Fibroblast of skin of left biceps (primary cell): ENCODE measurements at regions not wholly inside any gene's neighbourhood (a gene's known extent, or its start where the extent isn't known, plus 50 kb on each side); places are given as distances from the start of the nearest gene placed in this dataset.
A peak's percentile ranks its signal among the peaks of the same experiment; 100 is the strongest.
"Not testable (repeated sequence)": the region's sequence is repeated elsewhere in the genome, so short reads cannot be mapped to it uniquely, and the experiment has no call there.

Experiments
- DNase-seq, 2 experiments: peaks; one replicate each; pipeline ENCODE4 v3.0.0-alpha.2; 2013; ENCODE audit warnings: low read depth in 2 of 2

DNA sequence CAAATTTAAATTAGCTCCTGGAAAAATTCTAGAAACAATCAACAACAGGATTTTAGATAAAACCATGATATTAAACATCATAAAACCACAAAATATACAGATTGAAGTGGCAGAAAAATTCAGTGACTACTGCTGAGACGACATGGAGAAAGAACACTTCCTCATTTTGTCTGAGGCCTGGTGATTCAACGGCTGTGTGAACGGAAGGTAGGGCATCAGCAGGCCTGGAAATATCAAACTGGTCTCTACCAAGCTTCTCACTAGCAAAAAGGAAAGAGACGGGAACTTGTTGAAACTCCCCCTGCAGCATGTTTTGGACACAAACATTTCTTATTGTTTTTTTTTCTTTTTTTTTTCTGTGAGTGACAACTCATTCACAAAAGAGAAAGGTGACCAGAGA is 58.0 kb upstream of the AHI1 start:
- no peak for DNase-seq

DNA sequence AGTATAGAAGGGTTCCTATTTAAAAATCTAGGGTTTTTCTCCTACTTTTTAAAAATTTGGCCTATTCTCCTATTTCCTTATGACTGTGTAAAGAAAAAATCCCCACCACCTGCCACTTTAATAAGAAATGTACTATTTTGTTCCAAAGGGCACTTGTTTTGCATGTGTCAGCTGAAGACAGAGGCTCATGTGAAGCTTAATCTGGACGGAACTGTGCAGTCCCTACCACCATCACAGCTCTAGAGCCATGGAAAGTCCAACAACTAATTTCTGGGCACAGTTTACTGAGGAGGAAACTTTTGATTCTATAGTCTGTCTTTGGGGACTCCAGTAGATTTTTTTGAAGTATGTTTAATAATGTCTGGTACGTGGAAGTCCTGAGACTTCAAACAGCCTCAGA is 60.0 kb upstream of the AHI1 start:
- DNase-seq: no peak

DNA sequence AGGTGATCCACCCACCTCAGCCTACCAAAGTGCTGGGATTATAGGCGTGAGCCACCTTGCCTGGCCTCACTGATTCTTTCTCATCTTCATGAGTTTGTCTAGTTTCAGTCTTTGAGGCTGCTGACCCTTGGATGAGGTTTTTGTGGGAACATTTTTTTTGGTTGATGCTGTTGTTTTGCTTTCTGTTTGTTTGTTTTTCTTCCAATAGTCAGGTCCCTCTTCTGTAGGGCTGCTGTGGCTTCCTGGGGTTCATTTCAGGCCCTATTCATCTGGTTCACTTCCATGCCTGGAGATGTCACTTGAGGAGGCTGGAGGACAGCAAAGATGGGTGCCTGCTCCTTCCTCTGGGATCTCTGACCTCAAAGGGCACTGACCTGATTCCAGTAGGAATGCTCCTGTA is 68.1 kb upstream of the AHI1 start:
- not testable (repeated sequence) for DNase-seq

DNA sequence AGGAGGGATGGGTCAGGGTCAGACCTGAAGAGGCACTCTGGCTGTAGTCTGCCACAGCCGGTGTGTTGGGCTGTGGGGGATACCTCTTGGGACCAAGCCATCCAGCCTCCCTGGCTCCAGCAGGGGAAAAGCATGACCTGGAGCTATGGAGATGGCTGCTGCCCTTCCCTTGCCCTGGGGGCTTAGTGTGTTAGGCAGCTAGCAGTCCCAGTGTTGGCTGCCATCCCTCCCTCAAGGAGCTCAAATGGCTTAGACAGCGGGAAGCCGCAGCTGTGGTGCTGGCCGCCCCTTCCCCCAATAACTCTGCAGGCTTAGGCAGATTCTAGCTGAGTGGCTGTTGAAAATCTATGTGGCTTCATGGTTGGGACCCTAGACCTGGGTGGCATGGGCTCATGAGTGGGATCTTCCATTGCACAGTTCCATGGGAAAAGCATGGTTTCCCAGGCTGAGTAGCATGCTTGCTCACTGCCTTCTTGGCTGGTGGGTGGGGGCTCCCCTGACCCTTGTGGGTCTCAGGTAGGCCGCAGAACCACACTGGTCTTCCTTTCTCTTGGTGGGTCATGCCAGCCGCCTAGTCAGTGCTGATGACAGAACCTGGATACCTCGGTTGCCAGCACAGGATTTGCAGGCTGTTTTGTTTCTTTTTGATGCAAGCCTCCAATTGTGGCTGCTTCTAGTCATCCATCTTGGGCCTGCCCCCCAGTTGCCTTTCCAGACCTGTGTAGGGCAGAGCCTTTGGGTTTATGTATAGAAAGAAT is 69.0 kb upstream of the AHI1 start:
- no peak for DNase-seq

DNA sequence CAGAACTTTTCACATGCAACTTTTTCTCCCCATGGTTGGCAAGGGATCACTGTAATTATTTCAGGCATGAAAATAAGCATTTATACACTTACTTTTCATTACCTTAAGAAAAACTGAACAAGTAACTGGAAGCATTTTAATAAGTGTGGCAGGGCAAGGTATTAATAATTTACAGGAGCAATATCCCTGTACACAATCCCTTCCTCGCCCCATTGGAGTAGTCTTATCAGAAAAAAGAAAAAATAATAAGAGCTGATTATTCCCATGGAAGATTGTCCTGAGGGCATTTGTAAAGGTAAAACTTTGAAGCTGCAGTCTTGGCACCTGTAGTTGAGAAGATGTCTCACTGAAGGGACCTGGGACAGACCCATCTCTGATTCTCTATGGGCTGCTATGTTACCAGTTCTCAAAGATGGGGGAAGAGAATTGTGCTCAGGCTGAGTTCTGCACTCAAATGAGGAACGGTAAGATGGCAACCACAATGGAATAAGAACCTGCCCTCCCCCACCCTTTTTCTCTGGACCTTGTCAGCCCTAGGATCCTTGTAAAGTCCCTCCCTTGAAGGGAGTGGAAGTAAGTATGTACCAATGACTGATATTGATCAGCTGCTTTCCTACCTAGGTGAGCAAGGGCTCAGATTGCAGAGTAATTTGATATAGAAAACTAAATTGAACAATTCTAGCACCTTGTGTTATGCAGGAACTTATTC is 70.0 kb upstream of the AHI1 start:
- DNase-seq: no peak

DNA sequence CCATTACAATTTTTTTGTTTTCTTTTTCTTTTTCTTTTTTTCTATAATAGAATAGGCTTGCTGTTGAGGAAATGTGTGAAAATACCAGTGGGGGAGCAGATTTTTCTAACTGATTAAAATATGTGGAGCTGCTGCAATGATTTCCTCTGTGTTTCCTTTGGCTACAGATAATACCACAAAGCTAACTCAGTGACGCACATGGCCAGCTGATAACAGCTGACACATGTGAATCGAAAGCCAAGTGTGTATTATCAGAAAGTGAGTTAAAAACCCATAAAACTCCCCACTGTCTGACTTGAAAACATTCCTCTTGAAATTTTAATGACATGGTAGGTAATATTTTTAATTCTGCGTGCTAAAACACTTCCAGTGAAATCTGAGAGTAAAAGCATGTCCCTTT is 70.8 kb upstream of the AHI1 start:
- peak; percentile 78 to 81 for DNase-seq

DNA sequence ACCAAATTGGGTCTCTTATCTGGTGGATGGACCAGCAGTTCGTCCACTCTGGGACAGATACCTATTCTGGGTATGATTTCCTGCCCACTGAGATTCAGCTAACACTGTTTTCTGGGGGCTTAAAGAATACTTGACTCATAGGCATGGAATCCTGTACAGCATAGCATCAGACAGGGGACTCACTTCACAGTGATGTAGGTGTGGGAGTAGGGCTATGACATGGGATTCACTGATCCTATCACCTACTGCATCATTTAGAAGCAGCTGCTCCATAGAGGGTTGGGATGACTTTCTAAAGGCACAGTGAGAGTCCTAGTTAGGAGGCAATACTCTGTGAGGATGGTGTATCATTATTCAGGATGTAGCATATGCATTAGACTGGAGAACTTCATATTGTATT is 74.5 kb upstream of the AHI1 start:
- DNase-seq: no peak

DNA sequence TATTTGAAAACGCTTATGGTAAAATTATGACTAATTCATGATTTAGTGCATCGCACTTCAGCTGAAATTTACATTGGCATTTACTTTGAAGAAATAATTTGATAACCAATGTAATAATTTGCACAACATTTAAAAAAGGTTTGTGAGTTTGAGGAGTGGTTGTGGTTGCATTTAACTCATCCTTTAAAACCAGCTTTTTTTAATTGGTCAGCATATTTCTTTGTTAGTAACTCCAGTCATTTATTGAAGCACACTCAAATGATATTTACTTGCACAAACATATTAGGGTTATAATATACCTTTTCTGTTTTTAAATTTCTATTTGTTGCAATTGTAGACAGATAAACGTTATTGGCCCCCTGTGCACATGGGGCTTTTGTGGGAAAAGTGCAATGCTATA is 78.1 kb upstream of the AHI1 start:
- DNase-seq: no peak

DNA sequence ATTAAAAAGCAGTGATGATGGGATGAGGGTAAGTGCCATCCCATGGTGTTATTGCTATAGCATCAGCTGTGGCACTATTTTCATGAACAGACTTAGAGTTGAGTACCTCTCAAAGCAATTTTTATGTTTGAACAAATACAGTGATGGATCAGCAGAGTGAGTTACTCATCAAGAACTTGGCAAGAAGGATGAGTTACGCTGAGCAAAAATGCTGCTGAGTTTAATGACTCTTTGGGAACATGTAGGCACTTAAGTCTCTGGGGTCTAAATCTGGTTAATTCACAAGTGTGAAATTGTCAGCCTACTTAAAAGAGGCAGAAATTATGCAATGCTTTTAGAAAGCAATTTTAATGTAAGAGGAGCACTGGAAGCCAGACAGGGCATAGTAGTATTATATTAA is 78.5 kb upstream of the AHI1 start:
- DNase-seq: peak; percentile 79 to 80

DNA sequence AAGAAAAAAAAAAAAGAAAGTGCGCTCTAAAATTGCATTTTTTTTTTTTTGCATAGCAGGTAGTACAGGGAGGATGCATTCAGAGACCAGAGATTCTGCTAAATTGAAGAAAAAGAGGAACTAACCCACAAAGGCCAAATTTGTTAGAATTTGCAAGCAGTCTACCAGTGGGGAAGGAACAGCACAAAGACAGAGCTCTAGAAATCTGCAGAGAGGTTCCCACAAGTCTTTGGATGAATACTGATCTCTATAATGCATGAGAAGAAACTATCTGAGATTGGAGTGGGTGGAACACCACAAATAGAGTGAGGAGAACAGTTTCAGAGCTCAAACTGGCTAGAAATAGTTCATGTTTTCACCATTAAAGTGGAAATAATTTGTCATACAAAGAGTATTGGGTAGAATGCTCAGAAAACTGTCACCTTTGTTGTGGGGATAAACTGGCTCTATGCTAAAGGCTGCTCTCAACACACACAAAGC is 79.6 kb upstream of the AHI1 start:
- no peak for DNase-seq

DNA sequence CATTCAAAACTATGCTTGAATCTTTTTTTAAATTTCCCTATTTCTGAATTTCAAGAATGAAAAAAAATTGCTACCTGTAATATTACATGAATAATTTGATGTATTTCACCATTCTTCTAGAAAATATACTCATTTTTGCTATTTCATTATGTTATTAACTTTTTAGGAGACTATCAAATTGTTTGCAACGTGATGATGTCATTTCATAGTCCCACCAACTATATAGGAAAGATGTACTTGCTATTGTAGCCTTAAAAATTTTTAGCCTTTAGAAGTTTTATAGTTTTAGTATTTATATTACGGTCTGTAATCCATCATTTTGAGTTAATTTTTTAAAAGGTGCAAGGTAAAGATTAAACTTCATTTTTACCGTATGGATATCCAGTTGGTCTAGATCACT is 81.4 kb upstream of the AHI1 start:
- no peak for DNase-seq

DNA sequence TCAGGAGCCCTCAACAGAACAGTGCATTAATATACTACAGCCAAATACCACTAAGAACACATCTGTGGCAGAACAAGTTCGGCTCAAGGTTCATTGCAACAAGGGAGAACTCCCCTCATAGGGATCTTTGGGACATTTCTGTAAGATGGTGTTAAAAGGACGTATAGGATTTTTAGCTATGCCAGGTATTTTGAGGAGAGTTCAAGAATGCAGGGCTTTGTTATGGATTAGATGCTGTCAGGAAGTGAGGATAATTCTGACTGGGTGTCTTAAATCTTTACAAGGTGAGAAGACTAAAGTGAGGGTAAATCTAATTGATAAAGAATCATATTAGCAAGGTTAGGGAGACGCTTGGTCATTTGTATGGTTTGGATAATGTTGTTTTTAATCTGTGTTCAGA is 83.7 kb upstream of the AHI1 start:
- DNase-seq: no peak

DNA sequence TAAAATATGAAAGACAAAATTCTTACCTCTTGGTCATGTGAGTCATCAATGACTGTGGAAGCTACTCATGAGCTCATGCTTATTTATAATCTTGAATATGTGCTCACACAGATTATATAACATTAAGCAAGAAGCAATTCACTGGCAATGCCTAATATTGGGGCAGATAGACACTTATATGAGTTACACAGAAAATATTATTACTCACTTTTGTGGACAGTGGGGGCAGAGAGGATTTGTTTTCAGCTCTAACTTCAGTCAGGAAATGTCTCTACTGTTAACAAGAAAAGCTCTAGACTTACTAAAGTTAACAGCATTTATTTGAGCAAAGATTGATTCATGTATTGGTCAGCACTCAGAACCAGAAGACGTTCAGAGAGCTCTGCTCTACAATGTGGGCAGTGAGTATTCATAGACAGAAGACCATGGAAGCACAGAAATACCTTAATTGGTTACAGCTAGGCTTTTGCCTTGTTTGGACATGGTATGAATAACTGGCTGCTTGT is 85.8 kb upstream of the AHI1 start:
- DNase-seq: peak; percentile 25 to 26

DNA sequence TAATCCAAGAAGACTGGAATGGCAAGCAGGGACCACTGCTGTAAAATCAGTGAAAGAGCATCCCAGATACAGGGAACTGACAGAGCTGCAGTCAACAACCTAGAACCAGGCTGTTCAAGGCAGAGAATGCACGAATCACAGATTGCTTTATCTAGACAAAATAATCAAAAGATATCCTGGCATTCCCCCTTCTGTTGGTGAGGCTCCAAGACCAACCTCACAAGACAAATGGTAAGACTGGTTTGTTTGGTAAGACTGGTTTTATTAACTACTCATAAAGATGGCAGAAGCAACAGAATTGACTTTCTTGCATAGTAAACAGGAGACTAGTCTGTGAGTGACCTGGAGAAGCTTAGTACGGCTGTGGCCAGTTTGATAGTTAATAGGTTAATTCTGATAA is 88.8 kb upstream of the AHI1 start:
- DNase-seq: no peak

DNA sequence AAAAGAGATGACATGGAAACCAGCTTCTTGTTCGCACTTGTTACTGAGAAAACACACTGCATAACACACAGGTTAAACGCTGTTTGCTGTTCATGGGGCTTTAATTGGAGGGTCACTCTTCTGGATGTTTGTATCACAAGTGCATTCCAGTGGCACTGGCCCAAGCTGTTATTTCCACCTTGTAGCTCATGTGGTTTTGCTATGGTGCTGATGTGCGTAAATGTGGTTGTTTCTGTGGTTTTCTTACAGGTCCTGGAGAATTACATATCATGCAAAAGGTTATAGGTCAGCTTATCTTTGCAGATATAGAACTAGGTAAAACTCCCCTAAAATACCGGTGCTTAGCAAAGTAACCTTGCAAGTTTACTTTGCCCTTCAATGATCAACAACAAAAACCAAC is 89.3 kb upstream of the AHI1 start:
- no peak for DNase-seq

DNA sequence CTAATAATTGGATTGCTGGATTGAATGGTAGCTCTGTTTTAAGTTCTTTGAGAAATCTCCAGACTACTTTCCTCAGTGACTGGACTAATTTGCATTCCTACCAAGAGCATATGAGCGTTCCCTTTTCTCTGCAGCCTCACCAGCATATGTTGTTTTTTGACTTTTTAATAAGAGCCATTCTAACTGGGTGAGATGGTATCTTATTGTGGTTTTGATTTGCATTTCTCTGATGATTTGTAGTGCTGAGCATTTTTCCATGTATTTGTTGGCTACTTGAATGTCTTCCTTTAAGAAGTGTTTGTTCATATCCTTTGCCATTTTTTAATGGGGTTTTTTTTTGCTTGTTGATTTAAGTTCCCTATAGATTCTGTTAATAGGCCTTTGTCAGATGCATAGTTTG is 94.7 kb upstream of the AHI1 start:
- DNase-seq: no peak

DNA sequence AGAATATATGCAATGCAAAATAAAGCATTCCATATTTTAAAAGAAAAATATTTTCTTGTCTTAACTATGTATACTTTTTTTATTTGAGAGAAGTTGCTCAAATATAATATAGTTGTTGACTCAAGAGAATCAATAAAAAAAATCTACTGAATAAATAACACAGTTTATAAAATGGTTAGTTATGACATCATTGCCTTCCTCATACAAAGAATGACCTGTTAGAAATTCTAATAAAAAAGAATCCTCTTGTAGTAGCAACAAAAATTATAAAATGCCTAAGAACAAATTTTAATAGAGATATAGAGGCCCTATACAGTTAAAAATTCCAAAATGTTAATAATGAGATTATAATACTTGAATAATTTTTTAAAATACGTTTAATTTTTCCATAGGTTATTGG is 96.5 kb upstream of the AHI1 start:
- no peak for DNase-seq

DNA sequence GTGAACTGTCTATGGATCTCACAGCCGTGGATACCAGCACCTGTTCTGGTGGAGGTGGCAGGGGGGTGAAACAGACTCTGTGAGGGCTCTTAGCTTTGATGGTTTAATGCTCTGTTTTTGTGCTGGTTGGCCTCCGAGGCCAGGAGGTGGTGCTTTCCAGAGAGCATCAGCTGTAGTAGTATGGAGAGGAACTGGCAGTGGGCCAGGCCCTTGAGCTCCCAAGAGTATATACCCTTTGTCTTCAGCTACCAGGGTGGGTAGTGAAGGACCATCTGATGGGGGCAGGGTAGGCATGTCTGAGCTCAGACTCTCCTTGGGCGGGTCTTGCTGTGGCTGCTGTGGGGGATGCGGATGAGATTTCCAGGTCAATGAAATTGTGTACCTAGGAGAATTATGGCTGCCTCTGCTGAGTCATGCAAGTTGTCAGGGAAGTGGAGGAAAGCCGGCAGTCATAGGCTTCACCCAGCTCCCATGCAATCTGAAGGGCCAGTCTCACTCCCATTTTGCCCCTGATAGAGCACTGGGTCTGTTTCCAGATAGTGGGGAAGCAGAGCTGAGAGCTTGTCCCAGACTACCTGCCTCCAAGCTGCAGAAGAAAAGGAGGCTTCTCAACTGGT is 102.7 kb upstream of the AHI1 start:
- DNase-seq: no peak

DNA sequence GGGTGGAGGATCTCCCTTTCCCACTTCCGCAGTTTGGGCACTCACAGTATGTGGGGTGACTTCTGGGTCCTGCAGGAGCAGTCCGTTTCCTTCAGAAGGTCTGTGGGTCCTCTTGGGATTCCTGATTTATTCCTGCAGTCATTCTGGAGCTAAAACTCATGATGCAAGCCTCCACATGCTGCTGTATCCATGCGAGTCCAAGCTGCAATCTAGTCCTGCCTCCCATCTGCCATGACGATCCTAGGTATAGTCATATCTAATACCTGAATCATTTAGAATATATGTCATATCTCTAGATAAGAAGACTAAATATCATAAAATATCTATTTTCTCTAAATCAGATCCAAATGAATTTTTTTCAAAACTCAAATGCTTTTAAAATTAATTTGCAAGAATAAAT is 103.4 kb upstream of the AHI1 start:
- no peak for DNase-seq

DNA sequence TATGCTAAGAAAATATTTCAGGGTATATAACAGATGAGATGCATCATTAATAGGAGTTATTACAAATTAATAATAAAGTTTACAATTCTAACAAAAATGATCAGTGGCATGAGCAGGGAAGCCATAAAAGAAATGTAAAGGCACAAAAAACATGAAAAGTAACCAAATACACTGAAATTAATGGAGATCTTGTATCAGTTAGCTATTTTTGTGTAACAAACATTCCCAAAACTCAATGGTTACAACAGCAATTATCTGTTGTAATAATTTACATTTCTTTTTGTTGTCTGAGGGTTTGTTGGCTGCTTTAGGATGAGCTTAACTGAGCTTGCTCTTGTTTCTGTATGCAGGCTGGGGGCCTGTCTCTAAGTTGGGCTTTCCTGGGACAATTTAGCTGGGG is 104.3 kb upstream of the AHI1 start:
- no peak for DNase-seq

DNA sequence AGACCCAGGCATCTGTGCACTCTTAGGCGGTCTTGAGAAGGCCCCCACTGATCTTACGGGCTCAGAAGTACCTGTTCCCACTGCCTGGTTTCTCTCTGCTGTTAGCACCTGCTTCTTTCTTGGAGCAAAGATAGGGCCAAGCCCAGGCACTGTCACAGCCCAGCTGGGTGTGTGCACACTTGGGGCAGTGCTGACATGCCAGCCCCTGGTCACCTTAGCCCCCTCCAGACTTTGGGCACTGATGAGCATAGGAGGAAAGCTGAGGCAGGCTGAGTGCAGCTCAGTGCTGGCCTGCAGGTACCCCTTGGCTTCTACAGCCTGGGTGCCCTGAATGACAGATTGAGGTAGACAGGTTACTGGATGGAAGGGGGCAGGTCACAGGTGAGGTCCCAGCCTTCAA is 105.7 kb upstream of the AHI1 start:
- no peak for DNase-seq

DNA sequence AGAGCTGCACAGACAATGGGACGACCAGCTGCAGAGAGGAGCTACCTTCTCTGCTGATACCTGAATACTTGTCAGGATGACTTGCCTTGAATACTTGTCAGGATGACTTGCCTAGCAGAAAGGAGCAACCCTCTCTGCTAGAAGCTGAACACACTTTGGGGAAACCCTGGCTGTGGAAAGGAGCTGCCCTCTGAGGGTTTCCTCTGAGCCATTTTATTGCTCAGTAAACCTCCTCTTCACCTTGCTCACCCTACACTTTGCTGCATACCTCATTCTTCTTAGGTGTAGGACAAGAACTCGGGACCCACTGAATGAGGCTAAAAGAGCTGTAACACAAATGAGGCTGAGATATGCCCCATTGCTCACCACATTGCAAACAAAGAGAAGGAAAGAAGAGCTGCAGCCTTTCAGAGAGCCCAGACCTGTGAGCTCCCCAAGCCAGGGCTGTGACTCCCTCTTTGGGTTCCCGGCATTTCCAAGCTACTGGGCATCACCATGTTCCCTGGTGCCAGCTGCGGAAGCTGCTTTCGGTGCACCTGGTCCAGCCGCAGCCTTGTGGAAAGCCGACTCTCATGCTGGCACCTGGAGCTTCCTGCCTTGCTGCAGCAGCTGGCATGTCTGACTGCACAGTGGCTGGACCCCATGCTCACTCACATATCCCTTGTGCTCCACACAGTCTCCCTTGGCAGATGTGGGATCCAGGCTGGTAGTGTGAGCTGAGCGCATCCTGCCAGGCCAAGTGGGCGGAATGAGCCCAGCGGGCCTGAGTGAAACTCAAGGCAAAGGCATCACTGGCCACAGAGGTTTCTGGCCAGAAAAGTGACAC is 106.7 kb upstream of the AHI1 start:
- no peak for DNase-seq
